ENCODE measurements at regions not wholly inside any gene's neighbourhood (a gene's known extent, or its start where the extent isn't known, plus 50 kb on each side); places are given as distances from the start of the nearest gene placed in this dataset.

DNA sequence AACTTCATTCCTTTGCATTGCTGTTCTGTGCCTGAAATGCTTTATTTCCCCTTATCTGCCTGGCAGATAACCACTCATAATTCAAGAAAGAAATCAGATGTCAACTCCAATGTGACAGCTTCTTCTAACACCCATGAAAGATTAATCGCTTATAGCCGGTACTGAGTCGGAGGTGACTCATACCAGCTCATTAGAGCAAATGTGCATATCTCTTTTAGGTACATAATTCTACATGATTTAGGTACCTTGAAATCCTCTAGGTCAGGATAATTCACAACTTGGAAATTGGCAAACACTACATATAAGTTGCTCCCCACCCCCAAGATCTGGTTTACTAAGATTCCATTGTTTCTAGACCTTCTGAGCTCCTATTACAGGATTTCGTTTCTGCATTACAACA is 554.4 kb upstream of the SORCS1 start:
- no peak overlapping the region for H3K4me3 ChIP-seq
- TF ChIP-seq POLR2AphosphoS5 (IDR thresholded peaks at IDR 0.05) (no peak), POLR2A (IDR thresholded peaks at IDR 0.05) (no peak)
- TF ChIP-seq, protein P1, sequence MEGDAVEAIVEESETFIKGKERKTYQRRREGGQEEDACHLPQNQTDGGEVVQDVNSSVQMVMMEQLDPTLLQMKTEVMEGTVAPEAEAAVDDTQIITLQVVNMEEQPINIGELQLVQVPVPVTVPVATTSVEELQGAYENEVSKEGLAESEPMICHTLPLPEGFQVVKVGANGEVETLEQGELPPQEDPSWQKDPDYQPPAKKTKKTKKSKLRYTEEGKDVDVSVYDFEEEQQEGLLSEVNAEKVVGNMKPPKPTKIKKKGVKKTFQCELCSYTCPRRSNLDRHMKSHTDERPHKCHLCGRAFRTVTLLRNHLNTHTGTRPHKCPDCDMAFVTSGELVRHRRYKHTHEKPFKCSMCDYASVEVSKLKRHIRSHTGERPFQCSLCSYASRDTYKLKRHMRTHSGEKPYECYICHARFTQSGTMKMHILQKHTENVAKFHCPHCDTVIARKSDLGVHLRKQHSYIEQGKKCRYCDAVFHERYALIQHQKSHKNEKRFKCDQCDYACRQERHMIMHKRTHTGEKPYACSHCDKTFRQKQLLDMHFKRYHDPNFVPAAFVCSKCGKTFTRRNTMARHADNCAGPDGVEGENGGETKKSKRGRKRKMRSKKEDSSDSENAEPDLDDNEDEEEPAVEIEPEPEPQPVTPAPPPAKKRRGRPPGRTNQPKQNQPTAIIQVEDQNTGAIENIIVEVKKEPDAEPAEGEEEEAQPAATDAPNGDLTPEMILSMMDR (IDR thresholded peaks at IDR 0.05 in 8 of 11, conservative IDR thresholded peaks at IDR 0.05 in 3 of 11): no peak
- intact Hi-C loops (cut with DNase I; ENCODE audit: low total_unique reads): no loop called here
- H3K27ac ChIP-seq: no peak overlapping the region
- 83 to 90% (median 86%) methylated on average over 4 of the region's 4 CpGs for WGBS, 5 donors
- no peaks in the 10 kb centered on the region for H3K36me3 ChIP-seq
- H3K27me3 ChIP-seq (replicated peaks in 1 of 7): no peaks in the 10 kb centered on the region
- H3K9me3 ChIP-seq: no peaks in the 10 kb centered on the region
- DNase-seq: no peak
- H3K4me1 ChIP-seq: no peaks in the 10 kb centered on the region

DNA sequence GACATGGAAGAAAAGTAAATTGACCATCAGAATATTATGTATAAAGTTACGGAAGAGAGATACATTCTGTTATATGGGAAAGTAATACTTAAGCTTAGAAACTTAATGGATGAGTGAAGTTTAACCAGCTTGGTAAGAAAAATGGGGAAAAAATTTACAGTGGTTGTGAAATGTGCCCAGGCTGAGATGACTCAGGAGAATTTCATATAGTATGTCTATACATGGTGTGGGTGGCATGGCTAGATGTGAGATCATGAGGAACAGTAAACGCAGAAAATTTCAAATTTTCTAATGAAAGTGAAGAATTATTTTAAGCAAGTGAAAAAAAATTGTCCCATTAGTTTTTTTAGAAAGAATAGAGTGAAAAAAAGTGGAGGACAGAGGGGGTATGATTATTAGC is 552.5 kb upstream of the SORCS1 start:
- TF ChIP-seq, protein P1 (IDR thresholded peaks at IDR 0.05 in 8 of 11, conservative IDR thresholded peaks at IDR 0.05 in 3 of 11): no peak
- no peak for TF ChIP-seq POLR2A (IDR thresholded peaks at IDR 0.05)
- no peak for TF ChIP-seq POLR2AphosphoS5 (IDR thresholded peaks at IDR 0.05)
- intact Hi-C loops (cut with DNase I; ENCODE audit: low total_unique reads): no loop called here
- DNase-seq: no peak
- Histone ChIP-seq H3K4me1 (no peaks in the 10 kb centered on the region), H3K9me3 (no peaks in the 10 kb centered on the region), H3K36me3 (no peaks in the 10 kb centered on the region), H3K4me3 (no peak overlapping the region), H3K27me3 (replicated peaks in 1 of 7) (no peaks in the 10 kb centered on the region), H3K27ac (no peak overlapping the region)
- WGBS, 5 donors: 83 to 93% (median 87%) methylated on average over 2 of the region's 2 CpGs

DNA sequence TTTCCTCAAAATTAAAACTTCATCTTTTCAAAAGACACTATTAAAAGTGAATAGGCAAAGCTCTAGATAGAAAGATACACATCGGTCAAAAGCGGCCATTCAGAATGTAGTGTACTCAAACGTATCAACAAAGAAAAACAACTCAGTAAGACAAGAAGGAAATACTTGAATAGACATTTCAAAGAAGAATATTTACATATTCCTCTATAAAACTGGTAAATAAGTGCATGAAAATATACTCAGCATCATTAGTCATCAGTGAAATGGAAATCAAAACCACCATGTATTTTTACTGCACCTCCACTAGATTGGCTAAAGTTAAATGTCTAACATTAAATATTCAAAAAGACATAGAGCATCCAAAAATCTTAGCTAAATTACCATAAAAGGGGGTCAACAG is 551.1 kb upstream of the SORCS1 start:
- no peak for DNase-seq
- no peak for TF ChIP-seq POLR2A (IDR thresholded peaks at IDR 0.05)
- TF ChIP-seq, protein P1 (IDR thresholded peaks at IDR 0.05 in 8 of 11, conservative IDR thresholded peaks at IDR 0.05 in 3 of 11): no peak
- no peaks in the 10 kb centered on the region for H3K27me3 ChIP-seq (replicated peaks in 1 of 7)
- no peak overlapping the region for H3K27ac ChIP-seq
- intact Hi-C loops (cut with DNase I; ENCODE audit: low total_unique reads): no loop called here
- no peaks in the 10 kb centered on the region for H3K4me1 ChIP-seq
- H3K36me3 ChIP-seq: no peaks in the 10 kb centered on the region
- no peaks in the 10 kb centered on the region for H3K9me3 ChIP-seq
- H3K4me3 ChIP-seq: no peak overlapping the region
- 83 to 91% (median 90%) methylated on average over 3 of the region's 3 CpGs for WGBS, 5 donors

DNA sequence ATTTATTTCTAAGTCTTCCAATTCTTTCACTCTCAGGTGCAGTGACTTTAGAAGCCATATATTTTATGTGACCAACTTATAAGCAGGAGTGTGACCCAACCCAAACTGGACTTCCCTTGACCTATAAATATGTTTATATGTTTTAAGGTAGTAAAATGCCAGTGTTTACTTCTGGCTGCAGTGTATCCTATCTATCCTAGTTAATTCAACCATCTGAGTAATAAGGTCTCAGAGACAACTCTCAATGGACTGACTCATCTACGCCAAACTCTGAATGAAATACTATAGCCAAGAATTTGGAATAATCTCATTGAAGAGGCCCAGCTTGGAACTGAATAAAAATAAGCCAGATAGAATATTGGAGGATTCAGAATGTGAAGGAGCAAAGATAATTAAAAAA is 544.5 kb upstream of the SORCS1 start:
- Histone ChIP-seq H3K4me1 (no peaks in the 10 kb centered on the region), H3K4me3 (no peak overlapping the region), H3K27ac (no peak overlapping the region), H3K9me3 (peaks cover 0 to 3% (median 0%) of the 10 kb centered on the region in 8 donors), H3K27me3 (replicated peaks in 1 of 7) (no peaks in the 10 kb centered on the region), H3K36me3 (no peaks in the 10 kb centered on the region)
- no peak for DNase-seq
- intact Hi-C loops (cut with DNase I; ENCODE audit: low total_unique reads): no loop called here
- TF ChIP-seq, protein P1 (IDR thresholded peaks at IDR 0.05 in 8 of 11, conservative IDR thresholded peaks at IDR 0.05 in 3 of 11): no peak
- TF ChIP-seq POLR2AphosphoS5 (IDR thresholded peaks at IDR 0.05) (no peak), POLR2A (IDR thresholded peaks at IDR 0.05) (no peak)
- WGBS, 5 donors: 89 to 98% (median 90%) methylated on average over 1 of the region's 1 CpG

Measured in spleen (tissue), 11 donors.